Endodermal cell (in vitro differentiated cells): ENCODE measurements at regions not wholly inside any gene's neighbourhood (a gene's known extent, or its start where the extent isn't known, plus 50 kb on each side); places are given as distances from the start of the nearest gene placed in this dataset.

Experiments
- DNase-seq: peaks from one replicate; pipeline ENCODE4 v3.0.0-alpha.2; 2017
- H3K27ac ChIP-seq: 2 replicates; pipeline ENCODE4 v1.5.1; 2013; ENCODE audit warnings: mild to moderate bottlenecking, low read depth, low read length, moderate library complexity
- H3K27me3 ChIP-seq: 2 replicates; pipeline ENCODE4 v1.6.1; 2013; ENCODE audit warnings: mild to moderate bottlenecking, low read length, moderate library complexity; ENCODE audit not compliant: insufficient read depth, control insufficient read depth, poor library complexity, severe bottlenecking
- H3K36me3 ChIP-seq: 2 replicates; pipeline ENCODE4 v1.7.0; 2013; ENCODE audit warnings: mild to moderate bottlenecking, low read length, moderate library complexity; ENCODE audit not compliant: control insufficient read depth, insufficient read depth
- H3K4me1 ChIP-seq: one replicate; pipeline ENCODE4 v1.7.0; 2013; ENCODE audit warnings: low read length; ENCODE audit not compliant: control insufficient read depth, insufficient read depth
- H3K4me3 ChIP-seq: 2 replicates; pipeline ENCODE4 v1.5.1; 2013; ENCODE audit warnings: mild to moderate bottlenecking, low read length, moderate library complexity
- H3K9ac ChIP-seq: 2 replicates; pipeline ENCODE4 v1.6.1; 2013; ENCODE audit warnings: mild to moderate bottlenecking, low read length, moderate library complexity; ENCODE audit not compliant: poor library complexity, severe bottlenecking; ENCODE audit errors: extremely low read depth
- H3K9me3 ChIP-seq: 2 replicates; pipeline ENCODE4 v1.6.1; 2013; ENCODE audit warnings: mild to moderate bottlenecking, low read length, moderate library complexity; ENCODE audit not compliant: control insufficient read depth
- H3K27ac Mint-ChIP-seq: 2 replicates; pipeline ENCODE4 v1.8.0; 2020; ENCODE audit warnings: mixed read lengths
- H3K27me3 Mint-ChIP-seq: 2 replicates; pipeline ENCODE4 v1.8.0; 2021; ENCODE audit warnings: mild to moderate bottlenecking, mixed read lengths; ENCODE audit not compliant: insufficient read depth
- H3K36me3 Mint-ChIP-seq: 2 replicates; pipeline ENCODE4 v1.8.0; 2020; ENCODE audit warnings: low read depth, mixed read lengths
- H3K4me1 Mint-ChIP-seq: 2 replicates; pipeline ENCODE4 v1.8.0; 2020; ENCODE audit warnings: mixed read lengths
- H3K4me3 Mint-ChIP-seq: 2 replicates; pipeline ENCODE4 v1.8.0; 2020; ENCODE audit warnings: mild to moderate bottlenecking, moderate library complexity, mixed read lengths
- H3K9me3 Mint-ChIP-seq: 2 replicates; pipeline ENCODE4 v1.8.0; 2020; ENCODE audit warnings: mild to moderate bottlenecking, mixed read lengths
- CTCF ChIP-seq: fragments of 200-600 bp; sonication (generic); conservative IDR thresholded peaks from 2 replicates; pipeline ENCODE4 v1.5.0; 2021; ENCODE audit warnings: antibody characterized with exemption, mild to moderate bottlenecking
- WGBS, 2 experiments: methylation state at CpG; one replicate each; pipeline versions ENCODE4 v1.1.5 to v1.1.7; 2013; ENCODE audit warnings: missing lambda C conversion rate in 2 of 2, mixed read lengths in 1 of 2; ENCODE audit not compliant: insufficient coverage in 1 of 2, insufficient read length in 1 of 2; 5-methylcytosine and 5-hydroxymethylcytosine counted together

DNA sequence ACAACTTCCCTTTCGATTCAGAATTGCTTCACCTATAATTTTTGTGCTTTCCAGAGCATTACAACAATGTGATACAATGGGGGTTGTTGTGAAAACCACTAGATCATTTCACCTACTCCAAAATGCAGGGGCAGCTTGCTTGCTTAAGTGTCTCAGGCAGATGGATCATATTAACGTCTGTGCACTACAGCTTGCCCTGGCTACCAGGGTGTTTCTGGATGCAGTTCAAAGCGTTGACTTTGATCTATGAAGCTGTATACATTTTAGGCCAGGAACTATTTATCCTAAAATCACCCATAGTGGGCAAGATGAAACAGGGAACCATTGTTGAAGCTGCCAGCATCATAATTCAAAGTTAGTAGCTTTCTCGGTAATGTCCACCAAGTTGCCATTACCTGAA is 339.5 kb upstream of the HSF2 start:
- no peak for TF ChIP-seq CTCF
- Mint-ChIP-seq H3K4me3 (no peak overlapping the region), H3K27me3 (no peaks in the 10 kb centered on the region), H3K36me3 (no peaks in the 10 kb centered on the region), H3K27ac (no peak overlapping the region), H3K4me1 (peaks cover 32% of the 10 kb centered on the region), H3K9me3 (no peaks in the 10 kb centered on the region)
- H3K9ac ChIP-seq: no peak overlapping the region
- no peak for DNase-seq
- no peak overlapping the region for H3K27ac ChIP-seq
- H3K4me1 ChIP-seq: no peaks in the 10 kb centered on the region
- no peaks in the 10 kb centered on the region for H3K36me3 ChIP-seq
- H3K27me3 ChIP-seq: no peaks in the 10 kb centered on the region
- H3K4me3 ChIP-seq: no peak overlapping the region
- no peaks in the 10 kb centered on the region for H3K9me3 ChIP-seq
- 82 to 91% methylated on average over 2 to 4 of the region's 4 CpGs for WGBS, 2 experiments

DNA sequence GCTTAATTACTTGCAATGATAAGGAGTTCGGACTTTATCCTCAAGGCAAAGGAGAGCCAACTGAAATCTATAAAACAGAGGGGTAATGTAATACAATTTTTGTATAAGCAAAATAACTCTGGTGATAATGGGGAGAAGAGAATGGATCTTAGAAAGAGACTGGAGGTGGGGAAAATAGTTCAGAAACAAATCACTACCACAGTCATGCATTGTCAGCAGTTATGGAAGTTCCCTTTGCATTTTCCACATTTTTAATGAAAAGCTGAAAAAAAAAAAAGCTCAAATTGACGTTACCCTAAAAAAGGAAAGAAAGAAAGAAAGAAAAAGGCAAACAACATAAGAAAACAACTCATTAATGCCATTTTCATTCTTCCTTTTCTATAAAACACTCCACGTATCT is 337.6 kb upstream of the HSF2 start:
- no peak overlapping the region for H3K27ac Mint-ChIP-seq

GRCh38 chr6:122063076-122063475 is 336.4 kb upstream of the HSF2 start:
- Histone ChIP-seq H3K9ac (no peak overlapping the region), H3K27ac (no peak overlapping the region), H3K4me1 (no peaks in the 10 kb centered on the region), H3K36me3 (no peaks in the 10 kb centered on the region), H3K4me3 (no peak overlapping the region), H3K27me3 (no peaks in the 10 kb centered on the region), H3K9me3 (no peaks in the 10 kb centered on the region)
- Mint-ChIP-seq H3K4me1 (peaks cover 30% of the 10 kb centered on the region), H3K9me3 (no peaks in the 10 kb centered on the region), H3K36me3 (no peaks in the 10 kb centered on the region), H3K4me3 (no peak overlapping the region), H3K27me3 (no peaks in the 10 kb centered on the region), H3K27ac (no peak overlapping the region)
- TF ChIP-seq CTCF: no peak
- WGBS, 2 experiments: 18 to 42% methylated on average over 2 to 4 of the region's 4 CpGs
- DNase-seq: no peak

More for the DNA sequence above, 337.6 kb upstream of the HSF2 start:
- Histone ChIP-seq H3K9me3 (no peaks in the 10 kb centered on the region), H3K36me3 (no peaks in the 10 kb centered on the region), H3K27ac (no peak overlapping the region), H3K9ac (no peak overlapping the region), H3K27me3 (no peaks in the 10 kb centered on the region), H3K4me3 (no peak overlapping the region), H3K4me1 (no peaks in the 10 kb centered on the region)
- Mint-ChIP-seq H3K4me3 (no peak overlapping the region), H3K36me3 (no peaks in the 10 kb centered on the region), H3K27me3 (no peaks in the 10 kb centered on the region), H3K9me3 (no peaks in the 10 kb centered on the region), H3K4me1 (peaks cover 32% of the 10 kb centered on the region)
- WGBS, 2 experiments: 81 to 86% methylated on average over 1 to 3 of the region's 3 CpGs
- DNase-seq: no peak
- TF ChIP-seq CTCF: no peak
